ENCODE measurements at regions not wholly inside any gene's neighbourhood (a gene's known extent, or its start where the extent isn't known, plus 50 kb on each side); places are given as distances from the start of the nearest gene placed in this dataset.

GRCh38 chr16:5971924-5972323, 874.3 kb upstream of the EEF2KMT start:
- no peak for DNase-seq (ENCODE audit: low read depth)
- POLR2A ChIA-PET, result no interaction called here
- H3K27me3 ChIP-seq (ENCODE audit: control insufficient read depth, insufficient read depth, low read length), result no peaks in the 10 kb centered on the region
- no peak for TF ChIP-seq CTCF (IDR thresholded peaks at IDR 0.05; ENCODE audit: insufficient read depth, low read depth, low read length)
- CTCF ChIA-PET, result no interaction called here
- no peaks in the 10 kb centered on the region for H3K36me3 ChIP-seq (ENCODE audit: control insufficient read depth, insufficient read depth, low read length)
- H3K4me3 ChIP-seq (ENCODE audit: low read depth, low read length), result no peak overlapping the region

- DNase-seq (ENCODE audit: low read depth), result no peak
- H3K27me3 ChIP-seq (ENCODE audit: control insufficient read depth, insufficient read depth, low read length), result no peaks in the 10 kb centered on the region
- no peak for TF ChIP-seq CTCF (IDR thresholded peaks at IDR 0.05; ENCODE audit: insufficient read depth, low read depth, low read length)
- no peak overlapping the region for H3K4me3 ChIP-seq (ENCODE audit: low read depth, low read length)
- no peaks in the 10 kb centered on the region for H3K36me3 ChIP-seq (ENCODE audit: control insufficient read depth, insufficient read depth, low read length)
- ChIA-PET CTCF (no interaction called here), POLR2A (no interaction called here)
Measured at GRCh38 chr16:5971106-5971505, 873.5 kb upstream of the EEF2KMT start.

GRCh38 chr16:5966004-5966403, 868.4 kb upstream of the EEF2KMT start:
- TF ChIP-seq CTCF (IDR thresholded peaks at IDR 0.05; ENCODE audit: insufficient read depth, low read depth, low read length), result no peak
- DNase-seq (ENCODE audit: low read depth), result no peak
- Histone ChIP-seq H3K4me3 (ENCODE audit: low read depth, low read length) (no peak overlapping the region), H3K27me3 (ENCODE audit: control insufficient read depth, insufficient read depth, low read length) (no peaks in the 10 kb centered on the region), H3K36me3 (ENCODE audit: control insufficient read depth, insufficient read depth, low read length) (no peaks in the 10 kb centered on the region)
- POLR2A ChIA-PET, result no interaction called here
- CTCF ChIA-PET, result no interaction called here

GRCh38 chr16:5965321-5965720, 867.7 kb upstream of the EEF2KMT start:
- no peaks in the 10 kb centered on the region for H3K36me3 ChIP-seq (ENCODE audit: control insufficient read depth, insufficient read depth, low read length)
- no peak for TF ChIP-seq CTCF (IDR thresholded peaks at IDR 0.05; ENCODE audit: insufficient read depth, low read depth, low read length)
- ChIA-PET POLR2A (no interaction called here), CTCF (no interaction called here)
- no peak overlapping the region for H3K4me3 ChIP-seq (ENCODE audit: low read depth, low read length)
- H3K27me3 ChIP-seq (ENCODE audit: control insufficient read depth, insufficient read depth, low read length), result no peaks in the 10 kb centered on the region
- DNase-seq (ENCODE audit: low read depth), result no peak

- ChIA-PET CTCF (no interaction called here), POLR2A (no interaction called here)
- Histone ChIP-seq H3K4me3 (ENCODE audit: low read depth, low read length) (no peak overlapping the region), H3K36me3 (ENCODE audit: control insufficient read depth, insufficient read depth, low read length) (no peaks in the 10 kb centered on the region), H3K27me3 (ENCODE audit: control insufficient read depth, insufficient read depth, low read length) (no peaks in the 10 kb centered on the region)
- no peak for TF ChIP-seq CTCF (IDR thresholded peaks at IDR 0.05; ENCODE audit: insufficient read depth, low read depth, low read length)
- no peak for DNase-seq (ENCODE audit: low read depth)
Measured at GRCh38 chr16:5951486-5951885, 853.9 kb upstream of the EEF2KMT start.
